ENCODE measurements at regions not wholly inside any gene's neighbourhood (a gene's known extent, or its start where the extent isn't known, plus 50 kb on each side); places are given as distances from the start of the nearest gene placed in this dataset.

DNA sequence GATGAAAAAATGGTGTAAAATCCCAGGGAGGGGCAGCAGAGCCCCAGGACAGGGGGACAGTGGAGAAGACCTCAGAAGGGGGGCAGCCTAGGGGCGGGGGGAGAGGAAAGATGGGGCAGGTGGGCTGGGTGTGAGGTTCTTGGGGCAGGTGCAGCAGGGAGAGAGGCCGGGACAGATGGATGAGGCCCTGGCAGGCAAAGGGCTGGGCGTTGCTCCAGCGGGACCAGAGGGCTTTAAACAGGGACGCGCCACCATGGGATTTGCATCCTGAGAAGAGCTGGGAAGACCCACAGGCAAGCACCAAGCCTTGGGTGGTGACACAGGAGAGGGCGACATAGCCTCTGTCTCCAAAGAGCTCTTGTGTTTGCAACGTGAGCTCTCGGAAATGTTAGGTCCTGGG lies 1342.8 kb downstream of the TBC1D22A start:
- Histone ChIP-seq H3K4me3 (ENCODE audit: low read length) (no peak overlapping the region), H3K27me3 (ENCODE audit: control insufficient read depth, low read length) (no peaks in the 10 kb centered on the region), H3F3A (ENCODE audit: control insufficient read depth, insufficient read depth) (0 out of 2 replicates have a peak, but pooled peaks cover under 1% of the 10 kb centered on the region), H3K9me3 (ENCODE audit: control insufficient read depth, insufficient read depth, low read length) (peaks cover 13% of the 10 kb centered on the region; the same call in 1 of the 2 replicates), H3K79me2 (ENCODE audit: control insufficient read depth, low read length) (peaks cover 6% of the 10 kb centered on the region), H3K36me3 (ENCODE audit: control insufficient read depth, low read length) (no peaks in the 10 kb centered on the region; the same call in 1 of the 2 replicates), H3K27ac (ENCODE audit: low read depth, low read length) (no peak overlapping the region), H3K9me2 (replicated peaks; ENCODE audit: control insufficient read depth, low read length) (no peaks in the 10 kb centered on the region), H3K4me1 (ENCODE audit: control insufficient read depth, low read length) (peaks cover 27% of the 10 kb centered on the region), H3K4me2 (ENCODE audit: low read length) (no peak overlapping the region), H4K20me1 (ENCODE audit: control insufficient read depth, insufficient read depth, low read depth, low read length) (no peaks in the 10 kb centered on the region)
- no peak for TF ChIP-seq EZH2phosphoT487 (IDR thresholded peaks at IDR 0.05; ENCODE audit: borderline replicate concordance, low read length)
- TF ChIP-seq, protein P1, sequence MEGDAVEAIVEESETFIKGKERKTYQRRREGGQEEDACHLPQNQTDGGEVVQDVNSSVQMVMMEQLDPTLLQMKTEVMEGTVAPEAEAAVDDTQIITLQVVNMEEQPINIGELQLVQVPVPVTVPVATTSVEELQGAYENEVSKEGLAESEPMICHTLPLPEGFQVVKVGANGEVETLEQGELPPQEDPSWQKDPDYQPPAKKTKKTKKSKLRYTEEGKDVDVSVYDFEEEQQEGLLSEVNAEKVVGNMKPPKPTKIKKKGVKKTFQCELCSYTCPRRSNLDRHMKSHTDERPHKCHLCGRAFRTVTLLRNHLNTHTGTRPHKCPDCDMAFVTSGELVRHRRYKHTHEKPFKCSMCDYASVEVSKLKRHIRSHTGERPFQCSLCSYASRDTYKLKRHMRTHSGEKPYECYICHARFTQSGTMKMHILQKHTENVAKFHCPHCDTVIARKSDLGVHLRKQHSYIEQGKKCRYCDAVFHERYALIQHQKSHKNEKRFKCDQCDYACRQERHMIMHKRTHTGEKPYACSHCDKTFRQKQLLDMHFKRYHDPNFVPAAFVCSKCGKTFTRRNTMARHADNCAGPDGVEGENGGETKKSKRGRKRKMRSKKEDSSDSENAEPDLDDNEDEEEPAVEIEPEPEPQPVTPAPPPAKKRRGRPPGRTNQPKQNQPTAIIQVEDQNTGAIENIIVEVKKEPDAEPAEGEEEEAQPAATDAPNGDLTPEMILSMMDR (IDR thresholded peaks at IDR 0.05; ENCODE audit: low read depth, low read length, poor library complexity, severe bottlenecking): no peak

DNA sequence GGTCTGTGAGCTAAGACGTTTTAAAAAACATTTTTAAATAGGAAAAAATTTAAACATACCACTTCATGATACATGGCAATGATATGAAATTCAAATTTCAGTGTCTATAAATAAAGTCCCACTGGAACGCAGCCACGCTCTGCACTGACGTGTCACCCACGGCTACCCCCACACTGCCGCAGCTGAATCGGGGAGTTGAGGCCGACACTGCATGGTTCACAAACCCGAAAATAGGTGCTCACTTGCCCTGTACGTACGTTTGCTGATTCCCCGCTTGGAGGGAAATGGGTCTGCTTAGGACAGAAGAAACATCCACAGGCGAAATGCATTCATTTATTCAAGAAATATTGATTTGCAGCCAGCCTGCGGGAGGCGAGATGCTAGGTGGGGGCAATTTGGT lies 1342.3 kb downstream of the TBC1D22A start:
- Histone ChIP-seq H3K27ac (ENCODE audit: low read depth, low read length) (no peak overlapping the region), H3K4me2 (ENCODE audit: low read length) (no peak overlapping the region), H3K27me3 (ENCODE audit: control insufficient read depth, low read length) (no peaks in the 10 kb centered on the region), H3K4me1 (ENCODE audit: control insufficient read depth, low read length) (peaks cover 32% of the 10 kb centered on the region), H3K79me2 (ENCODE audit: control insufficient read depth, low read length) (peaks cover 11% of the 10 kb centered on the region), H3K9me3 (ENCODE audit: control insufficient read depth, insufficient read depth, low read length) (peaks cover 13% of the 10 kb centered on the region; the same call in 1 of the 2 replicates), H3K9me2 (replicated peaks; ENCODE audit: control insufficient read depth, low read length) (no peaks in the 10 kb centered on the region), H3F3A (ENCODE audit: control insufficient read depth, insufficient read depth) (peaks cover 5% of the 10 kb centered on the region; the same call in 1 of the 2 replicates), H3K4me3 (ENCODE audit: low read length) (no peak overlapping the region), H3K36me3 (ENCODE audit: control insufficient read depth, low read length) (no peaks in the 10 kb centered on the region; the same call in 1 of the 2 replicates), H4K20me1 (ENCODE audit: control insufficient read depth, insufficient read depth, low read depth, low read length) (no peaks in the 10 kb centered on the region)
- TF ChIP-seq, protein P1 (IDR thresholded peaks at IDR 0.05; ENCODE audit: low read depth, low read length, poor library complexity, severe bottlenecking): no peak
- no peak for TF ChIP-seq EZH2phosphoT487 (IDR thresholded peaks at IDR 0.05; ENCODE audit: borderline replicate concordance, low read length)

DNA sequence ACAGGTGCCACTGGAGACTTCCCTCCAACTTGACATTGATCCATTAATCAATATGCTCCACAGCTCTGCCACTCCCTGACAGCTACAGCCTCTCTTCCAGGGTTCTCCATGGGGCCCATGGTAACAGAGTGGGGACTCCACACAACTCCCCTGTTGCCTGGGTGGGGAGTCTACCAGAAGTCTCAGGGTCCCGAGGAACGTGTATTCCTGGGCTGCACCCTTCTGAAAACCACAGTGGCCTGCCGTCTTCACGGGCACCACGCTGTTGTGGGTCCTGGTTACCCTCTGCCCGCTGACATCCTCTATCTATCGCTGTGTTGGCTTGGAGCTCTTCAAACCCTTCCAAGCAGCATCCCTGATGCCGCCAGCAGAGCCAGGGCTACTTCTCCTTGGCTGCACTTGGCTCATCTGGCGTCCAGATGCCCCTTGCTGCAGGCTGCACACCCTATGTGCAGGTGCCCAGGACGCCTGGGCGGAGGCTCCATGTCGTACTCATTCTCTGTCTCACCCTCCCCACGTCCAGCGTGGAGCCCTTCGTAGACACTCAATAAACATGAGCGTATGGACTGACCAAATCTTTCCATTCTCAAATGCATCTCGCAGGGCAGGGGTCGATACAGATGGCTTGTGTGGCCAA lies 1341.8 kb downstream of the TBC1D22A start:
- Histone ChIP-seq H4K20me1 (ENCODE audit: control insufficient read depth, insufficient read depth, low read depth, low read length) (no peaks in the 10 kb centered on the region), H3K9me2 (replicated peaks; ENCODE audit: control insufficient read depth, low read length) (no peaks in the 10 kb centered on the region), H3K79me2 (ENCODE audit: control insufficient read depth, low read length) (peaks cover 15% of the 10 kb centered on the region), H3K4me3 (ENCODE audit: low read length) (no peak overlapping the region), H3K4me1 (ENCODE audit: control insufficient read depth, low read length) (peaks cover 37% of the 10 kb centered on the region), H3K9me3 (ENCODE audit: control insufficient read depth, insufficient read depth, low read length) (peaks cover 13% of the 10 kb centered on the region; the same call in 1 of the 2 replicates), H3K4me2 (ENCODE audit: low read length) (no peak overlapping the region), H3K27me3 (ENCODE audit: control insufficient read depth, low read length) (no peaks in the 10 kb centered on the region), H3K27ac (ENCODE audit: low read depth, low read length) (no peak overlapping the region), H3F3A (ENCODE audit: control insufficient read depth, insufficient read depth) (peaks cover 10% of the 10 kb centered on the region), H3K36me3 (ENCODE audit: control insufficient read depth, low read length) (peaks cover 4% of the 10 kb centered on the region)
- TF ChIP-seq, protein P1 (IDR thresholded peaks at IDR 0.05; ENCODE audit: low read depth, low read length, poor library complexity, severe bottlenecking): no peak
- TF ChIP-seq EZH2phosphoT487 (IDR thresholded peaks at IDR 0.05; ENCODE audit: borderline replicate concordance, low read length): no peak
